ENCODE measurements at regions not wholly inside any gene's neighbourhood (a gene's known extent, or its start where the extent isn't known, plus 50 kb on each side); places are given as distances from the start of the nearest gene placed in this dataset.
"Not testable (repeated sequence)": the region's sequence is repeated elsewhere in the genome, so short reads cannot be mapped to it uniquely, and the experiment has no call there.

DNA sequence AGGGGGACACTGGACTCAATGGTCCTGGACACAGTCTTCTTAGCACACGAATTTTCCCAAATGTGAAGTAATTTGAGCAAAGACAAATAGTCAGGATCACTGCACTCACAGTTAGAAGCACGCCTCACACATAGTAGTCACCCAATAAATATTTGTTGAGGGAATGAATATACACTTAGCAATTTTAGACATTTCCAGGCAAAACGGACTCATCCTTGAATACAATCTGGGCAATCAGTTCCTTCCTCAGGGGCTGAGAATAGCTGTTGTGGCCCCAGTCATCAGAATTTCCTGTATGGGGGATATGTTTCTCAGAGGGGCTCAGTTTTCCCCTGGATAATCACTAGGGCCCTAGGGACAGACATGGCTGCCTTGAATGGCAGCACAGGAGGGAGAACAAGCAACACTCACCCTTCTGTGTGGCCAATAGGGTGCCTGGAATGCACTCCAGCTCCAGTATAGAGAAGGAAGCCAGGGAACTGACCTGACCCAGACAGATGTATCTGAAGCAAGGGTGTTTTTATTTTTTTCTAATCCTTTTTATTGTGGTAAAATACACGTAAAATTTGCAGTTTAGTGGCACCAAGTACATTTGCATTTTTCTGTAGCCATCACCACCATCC lies 282.7 kb upstream of the ZNF32 start:
- no peak for DNase-seq (ENCODE audit: low read depth)

DNA sequence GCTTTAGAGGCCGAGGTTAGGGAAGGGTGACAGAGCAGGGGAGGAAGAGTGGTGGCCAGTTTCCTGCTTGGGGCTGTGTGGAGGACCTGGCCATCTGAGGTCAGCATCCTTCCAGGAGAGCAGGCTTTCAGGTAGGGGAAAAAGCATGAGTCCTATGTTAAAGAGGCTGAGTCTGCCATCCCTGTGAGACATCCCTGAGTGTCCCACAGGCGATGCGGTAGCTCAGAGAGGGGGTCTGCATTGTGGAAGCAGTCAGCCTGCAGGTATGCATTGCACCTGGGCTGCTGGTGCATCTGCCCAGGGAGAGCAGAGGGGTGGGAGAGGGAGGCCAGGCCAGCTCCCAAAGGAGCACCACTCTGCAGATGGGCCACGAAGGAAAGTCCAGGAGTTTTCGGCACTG lies 282.1 kb upstream of the ZNF32 start:
- DNase-seq (ENCODE audit: low read depth): no peak

DNA sequence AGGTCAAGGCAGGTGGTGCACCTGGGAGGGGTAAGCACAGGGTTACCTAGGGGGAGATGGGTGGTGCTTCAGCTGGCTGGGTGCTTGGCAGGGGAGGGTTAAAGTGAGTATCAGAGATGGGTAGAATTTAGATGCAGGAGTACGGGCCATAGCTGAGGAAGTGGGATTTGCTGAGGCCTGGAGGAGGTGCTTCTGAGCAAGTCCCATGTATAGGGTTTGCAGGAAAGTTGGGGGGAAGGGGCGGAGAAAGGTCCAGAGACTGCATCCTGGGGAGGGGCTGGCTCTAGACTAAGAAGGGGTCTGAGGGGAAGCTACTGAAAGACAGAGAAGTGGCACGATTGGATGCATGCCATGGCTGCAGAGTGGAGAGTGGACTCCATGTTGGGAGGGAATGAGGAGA lies 281.6 kb upstream of the ZNF32 start:
- no peak for DNase-seq (ENCODE audit: low read depth)

DNA sequence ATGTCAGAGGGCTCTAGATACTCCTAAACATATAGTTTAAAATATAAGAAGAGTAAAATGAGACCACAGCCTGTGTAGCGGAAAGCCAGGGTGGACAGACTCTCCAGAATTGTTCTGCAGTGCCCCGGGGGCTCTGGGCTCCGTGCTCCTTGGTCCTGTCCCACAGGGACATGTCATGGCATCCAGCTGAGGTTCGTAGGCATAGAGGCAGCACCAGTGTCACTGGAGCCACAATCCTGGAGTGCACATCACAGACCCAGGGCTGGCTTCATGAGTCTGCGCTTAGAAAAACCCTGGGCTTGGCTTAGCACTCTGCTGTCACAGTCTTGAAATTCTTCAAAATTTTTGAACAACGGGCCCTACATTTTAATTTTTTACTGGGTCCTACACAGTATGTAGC lies 280.4 kb upstream of the ZNF32 start:
- no peak for DNase-seq (ENCODE audit: low read depth)

DNA sequence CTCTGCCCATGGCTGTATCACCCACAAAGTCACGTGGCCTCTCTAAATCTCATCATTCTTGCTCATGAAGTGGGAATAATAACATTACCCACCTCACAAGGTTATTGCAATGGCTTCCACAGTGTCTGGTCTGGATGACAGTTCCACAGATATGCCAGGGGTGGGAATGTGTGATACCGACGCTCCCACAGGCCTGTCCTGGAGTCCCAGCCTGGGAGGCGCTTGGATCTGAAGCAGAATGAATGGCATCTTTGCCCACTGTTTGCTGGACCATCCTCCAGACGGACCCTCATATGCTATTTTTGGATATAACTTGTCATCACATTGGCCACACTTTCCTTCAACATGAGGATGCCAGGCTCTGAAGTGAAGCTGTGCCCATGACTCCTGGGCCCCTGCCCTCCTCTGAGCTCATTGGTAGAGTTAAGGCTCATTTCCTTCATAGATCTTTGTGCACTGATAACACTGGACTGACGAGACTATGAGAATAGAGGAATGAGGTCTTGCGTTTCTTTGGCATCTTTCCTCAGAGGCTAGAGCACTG lies 279.8 kb upstream of the ZNF32 start:
- no peak for DNase-seq (ENCODE audit: low read depth)

DNA sequence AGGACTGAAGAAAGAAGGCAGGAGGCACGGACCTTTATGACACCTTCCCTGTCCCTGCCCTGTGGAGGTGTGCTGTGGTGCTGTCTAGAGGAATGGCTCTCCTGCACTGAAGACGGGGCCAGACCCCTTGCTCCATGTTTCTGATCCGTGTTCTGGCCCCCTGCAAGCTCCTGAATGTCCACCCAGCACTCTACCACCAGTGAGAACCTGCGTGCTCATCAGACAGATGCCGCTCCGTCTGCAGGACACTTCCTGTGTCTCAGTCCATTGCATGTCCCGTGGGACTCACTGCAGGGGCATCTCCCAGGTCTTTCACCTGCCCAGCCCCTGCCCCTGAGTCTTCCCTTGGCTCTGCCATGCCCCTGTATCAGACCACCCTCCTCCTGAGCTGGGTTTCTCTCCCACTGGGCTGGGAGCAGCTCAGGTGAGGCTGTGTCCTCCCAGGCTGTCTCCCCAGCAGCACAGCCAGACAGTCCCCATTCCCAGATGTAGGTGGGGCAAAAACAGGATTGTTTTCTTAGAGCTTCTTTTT lies 278.3 kb upstream of the ZNF32 start:
- no peak for DNase-seq (ENCODE audit: low read depth)

DNA sequence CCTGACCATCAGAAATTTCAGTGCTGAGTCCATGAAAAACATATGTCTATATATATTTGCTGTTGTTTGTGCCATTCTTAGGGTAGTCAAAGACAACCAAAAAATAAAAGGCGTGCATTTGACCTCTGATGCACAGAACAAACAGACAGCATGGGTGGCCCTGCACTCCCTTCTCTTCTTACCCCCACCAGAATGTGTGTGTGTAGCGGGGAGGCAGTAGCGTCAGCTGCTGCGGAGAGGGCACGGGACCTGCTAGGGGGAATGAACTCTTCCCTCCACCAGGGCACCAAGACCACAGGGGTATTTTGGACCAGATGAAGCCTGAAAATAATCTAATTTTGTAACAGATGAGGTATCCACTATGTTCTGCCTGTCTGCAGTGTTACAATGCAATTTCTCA lies 277.7 kb upstream of the ZNF32 start:
- no peak for DNase-seq (ENCODE audit: low read depth)

DNA sequence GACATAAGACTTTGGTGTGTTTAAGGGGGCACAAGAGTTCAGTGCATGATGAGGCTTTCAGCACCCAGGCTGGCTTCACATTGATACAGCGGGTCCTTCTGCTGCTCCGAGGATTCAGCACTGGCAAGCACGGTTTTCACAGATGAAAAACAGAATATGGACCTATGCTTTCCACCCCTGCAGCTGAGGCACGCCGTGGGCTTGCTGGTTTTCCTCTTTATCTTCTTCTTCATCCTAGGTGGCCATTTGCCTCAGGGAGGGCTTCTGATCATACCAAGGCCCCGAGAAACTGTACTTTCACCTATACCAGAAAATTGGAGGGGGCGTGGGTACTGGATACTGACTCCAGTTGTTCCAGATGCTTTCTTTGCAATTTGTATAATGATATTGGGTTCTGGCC lies 277.1 kb upstream of the ZNF32 start:
- DNase-seq (ENCODE audit: low read depth): no peak

DNA sequence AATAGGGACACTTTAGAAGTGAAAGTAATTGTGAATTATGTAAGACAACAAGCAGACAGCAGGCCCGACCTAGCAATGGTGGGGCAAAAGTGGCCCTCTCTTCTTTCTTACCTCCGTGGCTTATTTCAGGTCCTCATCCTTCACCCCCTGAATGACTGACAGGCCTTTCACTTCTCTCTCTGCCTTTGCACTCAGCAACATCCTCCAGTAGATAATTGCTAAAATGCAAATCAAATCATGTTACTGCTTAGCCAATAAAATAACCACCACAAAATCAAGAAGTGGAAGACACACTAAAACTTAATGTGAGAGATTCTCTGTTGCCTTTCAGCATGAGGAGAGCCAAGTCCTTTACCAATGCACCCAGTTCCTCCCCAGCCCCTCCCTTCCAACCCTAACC lies 274.6 kb upstream of the ZNF32 start:
- no peak for DNase-seq (ENCODE audit: low read depth)

DNA sequence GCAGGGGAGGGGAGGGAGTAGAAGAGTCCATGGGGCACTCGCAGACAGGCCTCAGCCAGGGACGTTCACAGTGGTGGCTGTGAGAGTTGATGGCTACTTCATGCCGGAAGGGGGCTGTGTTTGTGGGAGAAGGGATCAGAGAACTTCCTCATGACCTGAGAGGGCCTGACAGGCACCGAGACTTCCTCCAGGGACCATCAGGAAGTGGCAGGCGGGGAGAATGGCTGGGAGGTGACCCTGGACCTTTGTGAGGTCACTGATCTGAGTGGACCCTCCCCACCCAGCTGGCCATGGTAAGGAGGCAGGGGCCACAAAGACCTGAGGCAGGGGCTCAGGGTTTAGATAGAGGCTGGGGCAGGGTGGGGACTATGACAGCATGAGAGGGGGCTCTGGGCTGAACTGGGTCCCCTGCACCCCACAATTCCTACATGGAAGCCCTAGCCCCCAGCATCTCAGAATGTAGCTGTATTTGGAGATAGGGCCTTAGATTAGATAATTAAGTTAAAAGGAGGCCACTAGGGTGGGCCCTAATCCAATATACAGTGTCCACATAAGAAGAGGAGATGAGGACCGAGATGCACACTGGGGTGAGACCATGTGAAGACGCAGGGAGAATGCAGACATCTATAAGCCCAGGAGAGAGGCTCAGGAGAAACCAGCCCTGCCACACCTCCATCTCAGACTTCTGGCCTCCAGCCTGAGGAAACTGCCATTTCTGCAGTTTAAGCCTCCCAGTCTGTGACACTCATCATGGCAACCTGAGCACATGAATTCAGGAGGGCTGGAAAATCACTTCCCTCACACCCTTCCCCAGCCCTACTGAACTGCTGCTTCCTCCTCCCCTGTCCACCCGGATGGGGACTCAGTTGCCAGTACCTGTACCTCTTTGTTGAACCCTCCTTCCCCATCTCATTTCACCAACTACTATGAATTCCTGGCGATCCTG lies 273.9 kb upstream of the ZNF32 start:
- DNase-seq (ENCODE audit: low read depth): no peak

DNA sequence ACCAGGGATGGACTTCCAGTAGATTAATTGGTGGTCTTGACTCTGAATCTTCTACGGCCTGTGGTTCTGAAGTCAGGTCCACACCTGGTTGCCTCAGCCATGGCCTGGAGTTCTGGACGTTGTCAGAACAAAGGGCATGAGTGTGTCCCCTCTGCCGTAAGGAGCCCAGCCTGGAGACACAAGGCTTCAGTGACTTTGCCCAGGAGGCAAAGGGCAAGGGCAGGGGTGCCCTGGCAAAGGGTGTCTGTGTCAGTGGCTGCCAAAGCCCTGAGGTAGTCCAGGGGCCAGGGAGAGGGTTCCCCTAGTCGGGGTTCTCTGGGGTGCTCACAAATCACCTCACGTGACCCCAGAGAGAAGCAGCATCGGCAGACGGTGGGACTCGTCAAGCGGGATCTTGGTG lies 273.2 kb upstream of the ZNF32 start:
- no peak for DNase-seq (ENCODE audit: low read depth)

DNA sequence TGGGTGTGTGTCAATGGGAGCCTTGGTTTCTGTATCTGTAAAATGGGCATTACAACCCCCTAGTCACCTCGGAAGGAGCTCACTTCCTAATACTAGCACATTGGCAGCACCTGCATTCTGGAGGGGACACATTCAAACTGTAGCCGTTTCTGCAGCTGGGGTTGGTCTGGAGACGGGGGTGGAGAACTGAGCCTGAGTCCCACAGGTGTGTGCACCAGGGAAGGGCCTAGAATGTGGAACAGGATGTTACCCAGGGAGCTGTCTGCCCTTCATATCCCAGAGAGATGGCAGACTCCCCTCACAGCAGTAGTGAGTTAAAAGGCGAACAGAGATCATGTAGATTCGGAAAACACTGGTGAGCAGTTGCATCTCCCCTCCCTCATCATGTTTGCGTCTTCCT lies 272.8 kb upstream of the ZNF32 start:
- DNase-seq (ENCODE audit: low read depth): no peak

DNA sequence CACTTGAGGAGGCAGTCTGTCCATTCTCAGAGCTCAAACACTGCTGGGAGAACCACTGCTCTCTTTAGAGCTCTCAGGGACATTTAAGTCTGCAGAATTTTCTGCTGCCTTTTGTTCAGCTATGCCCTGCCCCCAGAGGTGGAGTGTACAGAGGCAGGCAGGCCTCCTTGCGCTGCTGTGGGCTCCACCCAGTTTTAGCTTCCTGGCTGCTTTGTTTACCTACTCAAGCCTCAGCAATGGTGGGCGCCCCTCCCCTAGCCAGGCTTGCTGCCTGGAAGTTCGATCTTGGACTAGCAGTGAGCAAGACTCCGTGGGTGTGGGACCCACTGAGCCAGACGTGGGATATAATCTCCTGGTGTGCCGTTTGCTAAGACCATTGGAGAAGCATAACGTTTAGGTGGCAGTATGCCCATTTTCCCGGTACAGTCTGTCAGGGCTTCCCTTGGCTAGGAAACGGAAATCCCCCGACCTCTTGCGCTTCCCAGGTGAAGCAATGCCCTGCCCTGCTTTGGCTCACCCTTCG lies 271.6 kb upstream of the ZNF32 start:
- DNase-seq (ENCODE audit: low read depth): not testable (repeated sequence)

DNA sequence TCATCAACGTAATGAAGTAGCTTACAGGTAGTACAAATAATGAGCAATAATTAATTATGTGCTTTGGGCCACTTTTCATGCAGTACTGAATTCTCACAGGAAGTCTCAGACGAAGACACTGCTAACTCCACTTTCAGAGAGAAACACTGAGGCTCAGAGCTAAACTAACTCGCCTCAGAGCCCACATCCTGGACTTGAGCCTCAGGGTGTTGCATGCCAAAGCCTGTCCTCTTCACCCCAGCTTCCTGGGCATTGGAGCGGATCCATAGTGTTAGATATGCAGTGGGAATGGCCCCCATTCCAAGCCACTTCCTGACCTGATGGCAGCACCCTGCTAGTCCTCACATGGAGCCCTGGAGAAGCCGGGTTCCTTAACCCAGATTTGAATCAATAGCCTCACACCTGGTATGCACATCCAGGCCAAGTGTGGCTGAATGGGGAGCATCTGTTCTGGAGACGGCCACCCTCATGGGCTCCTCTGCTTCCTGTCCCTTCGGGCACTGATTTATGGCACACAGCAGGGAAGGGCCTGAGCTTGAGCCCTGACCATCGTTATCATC lies 265.1 kb upstream of the ZNF32 start:
- DNase-seq (ENCODE audit: low read depth): no peak

DNA sequence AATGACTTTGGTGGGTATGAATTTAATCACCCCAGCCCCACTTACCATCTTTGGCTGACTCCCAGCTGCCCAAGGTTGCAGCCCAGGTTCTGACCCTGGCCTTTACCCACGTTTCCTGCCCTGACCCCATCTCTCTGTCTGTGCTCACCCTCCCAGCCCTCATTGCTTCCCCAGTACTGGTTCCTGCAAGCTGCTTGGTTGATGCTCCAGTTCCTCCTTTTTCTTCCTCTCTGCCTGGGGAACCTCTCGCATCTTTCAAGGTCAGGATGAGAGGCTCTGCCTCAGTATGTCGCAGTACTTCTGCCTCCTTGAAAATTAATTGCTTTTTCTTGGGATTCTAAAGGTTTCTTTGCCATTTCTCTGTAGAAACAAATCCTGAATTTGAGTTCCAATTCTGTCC lies 263.8 kb upstream of the ZNF32 start:
- DNase-seq (ENCODE audit: low read depth): no peak

DNA sequence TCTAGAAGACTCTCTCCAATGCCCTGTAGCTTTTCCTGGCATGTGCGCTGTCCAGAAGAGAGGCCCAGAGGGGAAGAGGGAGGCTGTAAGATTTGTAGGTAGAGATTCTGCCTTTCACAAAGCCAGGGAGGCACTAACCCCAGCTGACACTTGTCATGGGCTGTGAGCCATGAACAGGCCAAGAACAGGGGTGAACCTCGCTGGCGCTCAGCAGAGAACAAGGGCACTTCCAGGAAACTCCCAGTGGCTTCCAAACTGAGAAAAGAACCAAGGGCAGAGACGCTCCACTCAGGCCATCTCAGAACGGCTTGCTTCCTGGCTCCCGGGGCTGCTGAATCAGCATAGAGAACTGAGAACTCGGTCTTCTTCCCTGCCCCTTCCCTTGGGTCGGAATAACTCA lies 257.8 kb upstream of the ZNF32 start:
- no peak for DNase-seq (ENCODE audit: low read depth)

DNA sequence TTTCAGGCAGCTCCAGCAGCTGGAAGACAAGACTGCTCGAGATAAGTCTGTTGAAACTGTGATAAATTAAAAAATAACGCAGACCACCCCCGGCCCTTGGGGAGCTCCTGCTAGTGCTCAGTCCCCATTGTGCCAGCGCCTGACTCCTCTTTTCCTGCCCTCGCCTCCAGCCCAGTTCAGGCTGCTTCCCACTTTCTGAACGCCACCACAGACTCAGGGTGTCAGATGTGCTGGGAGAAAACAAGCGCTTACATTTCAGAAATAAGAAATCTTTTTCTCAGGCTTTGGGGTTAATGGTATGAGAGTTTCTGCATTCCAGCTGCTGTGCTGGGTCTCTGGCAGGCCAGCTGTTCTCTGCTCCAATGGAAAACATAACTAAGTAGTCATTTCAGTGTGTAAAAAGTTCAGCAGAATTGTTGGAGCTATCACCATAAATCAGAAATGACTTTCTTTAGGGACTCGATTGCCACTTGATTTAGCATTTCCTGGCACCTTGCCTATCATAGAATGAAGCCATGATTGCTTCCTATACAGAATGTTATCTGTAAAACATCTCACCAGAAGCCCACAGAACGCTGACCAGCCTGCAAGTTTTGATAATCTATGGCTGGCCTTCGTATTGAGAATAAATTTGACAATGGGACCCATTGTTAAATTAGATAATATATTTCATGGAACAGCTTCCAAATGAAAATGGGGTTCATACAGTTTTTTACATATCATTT lies 257.0 kb upstream of the ZNF32 start:
- DNase-seq (ENCODE audit: low read depth): no peak

DNA sequence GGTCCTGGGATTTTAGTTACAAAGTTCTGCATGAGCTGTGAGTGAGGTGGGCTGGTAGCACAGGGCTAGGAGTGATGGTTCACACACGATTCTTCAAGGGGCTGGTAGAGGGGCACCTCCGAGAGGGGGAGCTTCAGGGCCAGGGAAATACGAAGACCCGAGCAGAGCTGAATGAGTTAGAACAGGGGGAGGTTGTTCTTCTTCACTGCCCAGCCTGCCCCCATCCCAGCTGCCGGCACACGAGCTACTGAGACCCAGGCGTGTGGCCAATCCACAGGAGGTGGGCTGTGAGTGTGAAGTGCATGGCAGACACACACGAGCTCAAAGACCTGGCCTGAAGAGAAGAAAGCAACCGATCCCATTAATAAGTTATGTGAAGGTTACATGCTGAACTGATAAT lies 256.2 kb upstream of the ZNF32 start:
- no peak for DNase-seq (ENCODE audit: low read depth)

DNA sequence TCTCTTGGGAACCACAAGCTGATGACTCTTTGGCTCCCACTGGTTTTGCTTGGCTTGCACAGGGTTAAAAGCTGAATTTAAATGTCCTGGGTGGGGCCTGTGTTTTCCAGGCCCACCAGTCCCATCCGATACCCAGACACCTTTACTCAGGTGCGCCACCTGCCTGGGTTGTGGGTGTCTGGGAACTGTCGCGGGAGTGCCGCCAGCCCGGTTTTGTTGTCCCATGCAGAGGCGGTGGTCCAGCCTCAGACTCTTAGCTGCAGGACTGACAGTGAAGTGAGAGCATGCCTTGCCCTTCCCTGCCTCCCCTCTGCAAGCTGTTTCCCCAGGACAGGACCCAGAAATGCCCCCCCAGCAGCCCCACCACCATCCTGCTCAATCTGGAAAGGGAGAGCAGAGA lies 255.6 kb upstream of the ZNF32 start:
- DNase-seq (ENCODE audit: low read depth): no peak

DNA sequence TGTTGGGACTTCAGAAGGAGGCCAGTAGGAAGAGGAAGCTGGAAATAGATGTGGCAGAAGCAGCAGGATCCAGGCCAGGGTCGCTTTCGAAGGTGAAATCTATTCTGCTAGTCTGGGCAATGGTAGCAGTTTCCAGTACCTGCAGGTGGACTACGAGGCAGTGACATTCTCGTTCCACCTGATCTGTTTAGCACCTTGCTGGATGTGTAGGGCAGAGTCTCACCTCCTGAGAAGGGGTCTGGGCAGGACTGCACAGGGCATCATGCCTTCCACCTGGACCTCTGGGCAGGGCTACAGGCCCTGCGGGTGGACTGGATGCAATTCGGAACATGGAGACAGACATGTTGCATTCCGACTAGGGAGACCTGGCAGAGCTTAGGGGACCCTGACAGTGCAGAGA lies 254.8 kb upstream of the ZNF32 start:
- DNase-seq (ENCODE audit: low read depth): no peak

DNA sequence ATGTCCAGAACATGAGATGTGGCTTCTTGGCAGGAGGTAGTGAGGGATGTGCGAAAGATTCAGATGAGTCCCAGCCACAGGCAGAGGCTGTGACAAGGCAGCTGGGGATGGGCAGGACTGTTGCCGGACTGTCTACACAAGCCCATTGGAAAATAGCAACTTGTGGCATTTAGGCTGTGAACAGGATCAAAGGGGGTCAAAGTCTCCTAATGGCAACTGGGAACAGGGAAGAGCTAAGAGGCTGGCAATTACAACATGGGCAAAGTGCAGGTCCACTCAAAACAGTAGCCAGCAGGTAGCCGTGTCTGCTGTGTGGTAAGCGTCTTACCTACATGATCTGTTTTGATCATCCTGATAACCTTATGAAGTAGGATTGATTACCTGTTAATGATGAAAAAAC lies 254.2 kb upstream of the ZNF32 start:
- DNase-seq (ENCODE audit: low read depth): no peak
